ENCODE measurements at regions not wholly inside any gene's neighbourhood (a gene's known extent, or its start where the extent isn't known, plus 50 kb on each side); places are given as distances from the start of the nearest gene placed in this dataset.
A peak's percentile ranks its signal among the peaks of the same experiment; 100 is the strongest.

DNA sequence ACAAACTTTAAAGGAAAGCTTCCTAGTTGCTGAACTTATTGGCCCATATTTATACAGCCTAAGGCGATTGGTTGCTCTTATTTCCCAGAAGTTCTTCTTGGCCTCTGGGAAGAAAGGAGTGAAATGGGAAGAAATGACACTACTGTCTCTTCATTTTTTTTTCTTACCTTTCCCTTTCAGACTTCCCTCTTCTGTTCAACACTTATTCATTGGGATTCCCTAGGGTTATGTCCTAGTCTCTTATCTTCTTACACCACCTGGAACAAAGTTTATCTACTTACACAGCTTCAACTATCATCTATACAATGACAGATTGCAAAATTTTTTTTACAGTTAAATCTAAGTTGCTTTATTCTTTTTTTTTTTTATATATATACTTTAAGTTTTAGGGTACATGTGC lies 68.0 kb downstream of the SNX12 start:
- no peak for DNase-seq

DNA sequence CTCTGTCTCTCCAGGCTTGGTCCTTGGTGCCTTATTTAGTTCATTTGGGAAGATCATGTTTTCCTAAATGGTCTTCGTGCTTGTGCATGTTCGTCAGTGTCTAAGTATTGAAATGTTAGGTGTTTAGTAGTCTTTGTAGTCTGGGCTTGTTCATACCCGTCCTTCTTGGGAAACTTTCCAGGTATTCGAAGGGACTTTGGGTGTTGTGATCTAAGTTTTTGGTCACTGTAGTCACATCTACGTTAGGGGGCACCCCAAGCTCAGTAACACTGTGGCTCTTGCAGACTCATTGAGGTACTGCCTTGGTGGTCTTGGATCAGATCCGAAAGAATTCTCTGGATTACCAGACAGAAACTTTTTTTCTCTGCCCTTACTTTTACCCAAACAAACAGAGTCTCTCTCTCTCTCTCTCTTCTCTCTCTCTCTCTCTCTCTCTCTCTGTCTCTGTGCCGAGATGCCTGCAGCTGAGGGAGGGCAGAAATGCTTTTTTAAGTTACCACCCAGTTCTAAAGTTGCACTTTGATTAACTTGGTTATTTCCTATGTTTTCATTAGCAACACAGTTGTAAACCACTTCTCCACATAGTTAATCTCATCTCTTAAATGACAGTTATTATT lies 67.6 kb upstream of the SLC7A3 start:
- peak; percentile 29 for DNase-seq

DNA sequence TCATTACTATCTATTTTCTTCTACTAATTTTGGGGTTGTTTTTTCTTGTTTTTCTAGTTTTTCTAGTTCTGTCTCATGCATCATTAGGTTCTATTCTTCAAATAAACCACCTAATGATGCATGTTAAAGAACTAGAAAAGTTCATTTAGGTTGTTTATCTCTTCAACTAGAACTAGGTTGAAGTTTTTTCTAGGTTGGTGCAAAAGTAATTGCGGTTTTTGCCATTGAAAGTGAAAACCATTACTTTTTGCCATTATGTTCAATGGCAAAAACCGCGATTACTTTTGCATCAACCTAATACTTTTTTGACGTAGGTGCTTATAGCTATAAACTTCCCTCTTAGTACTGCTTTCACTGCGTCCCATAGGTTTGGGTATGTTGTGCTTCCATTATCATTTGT lies 64.4 kb upstream of the SLC7A3 start:
- no peak for DNase-seq

DNA sequence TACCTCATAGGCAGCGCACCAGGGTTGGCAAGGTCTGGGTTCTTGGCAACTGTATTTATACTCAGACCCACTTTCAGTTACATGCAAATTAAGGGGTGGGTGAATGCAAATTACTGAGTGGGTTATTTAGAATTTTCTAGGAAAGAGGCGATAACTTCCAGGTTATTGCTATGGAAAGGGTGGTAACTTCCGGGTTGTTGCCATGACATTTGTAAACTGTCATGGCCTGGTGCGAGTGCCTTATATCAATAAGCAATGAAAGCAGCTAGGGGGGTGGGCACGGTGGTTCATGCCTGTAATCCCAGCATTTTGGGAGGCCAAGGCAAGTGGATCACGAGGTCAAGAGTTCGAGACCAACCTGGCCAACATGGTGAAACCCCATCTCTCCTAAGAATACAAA lies 57.5 kb upstream of the SLC7A3 start:
- no peak for DNase-seq

All from CD4-positive, alpha-beta T cell treated with Interleukin-6 for 4 hours (primary cell).